IMR-90 (cell line): ENCODE measurements at regions not wholly inside any gene's neighbourhood (a gene's known extent, or its start where the extent isn't known, plus 50 kb on each side); places are given as distances from the start of the nearest gene placed in this dataset.

Experiments
- ATAC-seq: fragments of 200-7000 bp; cut with Tn5 transposase; 2 replicates; pipeline ENCODE4 v1.9.1; 2020; ENCODE audit warnings: low read depth, mild to moderate bottlenecking, moderate library complexity
- BruUV-seq: library from RNA; stranded (reverse); fragments of 400-500 nt; replicated peaks from 2 replicates; lab custom pipeline; 2021; lab: Mats Ljungman, UMichigan
- CTCF ChIA-PET: fragments of 300-600 bp; formaldehyde crosslinking; extraction: SDS; loops from one replicate; lab custom pipeline; 2021; ENCODE audit warnings: antibody characterized with exemption; lab: Yijun Ruan, JAX
- POLR2A ChIA-PET: fragments of 300-600 bp; sonication (Branson Sonifier 250); formaldehyde crosslinking; loops from one replicate; lab custom pipeline; 2022; ENCODE audit warnings: antibody characterized with exemption; ENCODE audit not compliant: unreplicated experiment; lab: Charles Lee
- DNase-seq: peaks from one replicate; pipeline ENCODE4 v3.0.0; 2013
- H2AFZ ChIP-seq: replicated peaks from 2 replicates; pipeline ENCODE3; 2013; ENCODE audit warnings: low read length, mild to moderate bottlenecking; ENCODE audit not compliant: poor library complexity
- H2AK5ac ChIP-seq: 2 replicates; pipeline ENCODE4 v1.6.1; 2013; ENCODE audit warnings: low read depth, low read length, inconsistent platforms
- H2AK9ac ChIP-seq: replicated peaks from 2 replicates; pipeline ENCODE3; 2013; ENCODE audit warnings: mild to moderate bottlenecking, low read depth, low read length, moderate library complexity; ENCODE audit not compliant: poor library complexity
- H2BK120ac ChIP-seq: 2 replicates; pipeline ENCODE4 v1.6.1; 2013; ENCODE audit warnings: low read depth, low read length, inconsistent platforms
- H2BK15ac ChIP-seq: 3 replicates; pipeline ENCODE4 v1.6.1; 2013; ENCODE audit warnings: low read depth, low read length, inconsistent platforms
- H2BK20ac ChIP-seq: 2 replicates; pipeline ENCODE4 v1.6.1; 2013; ENCODE audit warnings: low read depth, mild to moderate bottlenecking, inconsistent platforms, low read length, moderate library complexity
- H2BK5ac ChIP-seq: 2 replicates; pipeline ENCODE4 v1.6.1; 2013; ENCODE audit warnings: mild to moderate bottlenecking, low read depth, low read length, inconsistent platforms; ENCODE audit not compliant: poor library complexity, severe bottlenecking
- H3K14ac ChIP-seq: replicated peaks from 2 replicates; pipeline ENCODE4 v1.6.1; 2013; ENCODE audit warnings: low read depth, low read length, inconsistent platforms
- H3K18ac ChIP-seq: 2 replicates; pipeline ENCODE4 v1.6.1; 2013; ENCODE audit warnings: low read depth, low read length, control low read depth
- H3K23ac ChIP-seq: 2 replicates; pipeline ENCODE4 v1.6.1; 2013; ENCODE audit warnings: low read depth, low read length, inconsistent platforms
- H3K27ac ChIP-seq: 2 replicates; pipeline ENCODE4 v1.5.1; 2013; ENCODE audit warnings: mild to moderate bottlenecking, control low read depth, low read length; ENCODE audit not compliant: insufficient read depth
- H3K27me3 ChIP-seq: 2 replicates; pipeline ENCODE4 v1.6.1; 2013; ENCODE audit warnings: low read length; ENCODE audit not compliant: control insufficient read depth, insufficient read depth
- H3K36me3 ChIP-seq: 2 replicates; pipeline ENCODE4 v1.6.1; 2013; ENCODE audit warnings: low read length, mixed read lengths; ENCODE audit not compliant: control insufficient read depth, insufficient read depth
- H3K4ac ChIP-seq: 2 replicates; pipeline ENCODE4 v1.6.1; 2013; ENCODE audit warnings: low read depth, low read length, inconsistent platforms
- H3K4me1 ChIP-seq: 2 replicates; pipeline ENCODE4 v1.6.1; 2013; ENCODE audit warnings: low read length, mixed read lengths; ENCODE audit not compliant: control insufficient read depth, insufficient read depth
- H3K4me2 ChIP-seq: 2 replicates; pipeline ENCODE4 v1.6.1; 2013; ENCODE audit warnings: low read depth, mild to moderate bottlenecking, control low read depth, low read length, moderate library complexity
- H3K4me3 ChIP-seq: 2 replicates; pipeline ENCODE4 v1.5.1; 2013; ENCODE audit warnings: low read depth, mild to moderate bottlenecking, control low read depth, low read length, moderate library complexity; ENCODE audit not compliant: insufficient read depth
- H3K56ac ChIP-seq: 2 replicates; pipeline ENCODE4 v1.6.1; 2013; ENCODE audit warnings: low read length, inconsistent platforms; ENCODE audit not compliant: insufficient read depth; ENCODE audit errors: extremely low read depth
- H3K79me1 ChIP-seq, 2 experiments: 2 replicates each; pipeline ENCODE4 v1.6.1; 2013; ENCODE audit warnings: low read length in 2 of 2, inconsistent platforms in 1 of 2, low read depth in 1 of 2
- H3K9ac ChIP-seq: 2 replicates; pipeline ENCODE4 v1.6.1; 2013; ENCODE audit warnings: low read depth, low read length, control low read depth
- H3K9me1 ChIP-seq: 2 replicates; pipeline ENCODE4 v1.6.1; 2013; ENCODE audit warnings: low read length, inconsistent platforms; ENCODE audit not compliant: insufficient read depth
- H3K9me3 ChIP-seq: 2 replicates; pipeline ENCODE4 v1.6.1; 2013; ENCODE audit warnings: low read length; ENCODE audit not compliant: control insufficient read depth, insufficient read depth
- H4K20me1 ChIP-seq: 2 replicates; pipeline ENCODE4 v1.6.1; 2013; ENCODE audit warnings: low read length, inconsistent platforms; ENCODE audit not compliant: insufficient read depth
- H4K5ac ChIP-seq: 2 replicates; pipeline ENCODE4 v1.6.1; 2013; ENCODE audit warnings: mild to moderate bottlenecking, low read depth, low read length, control low read depth
- H4K8ac ChIP-seq, 2 experiments: 2 replicates each; pipeline ENCODE4 v1.6.1; 2013; ENCODE audit warnings: low read depth in 2 of 2, low read length in 2 of 2, control low read depth in 1 of 2, inconsistent platforms in 1 of 2
- H4K91ac ChIP-seq: 2 replicates; pipeline ENCODE4 v1.6.1; 2013; ENCODE audit warnings: low read depth, low read length, inconsistent platforms; ENCODE audit not compliant: insufficient read depth
- CHD1 ChIP-seq: IDR thresholded peaks from 2 replicates; pipeline ENCODE4 v1.6.1; 2012; ENCODE audit warnings: low read depth, low read length, improper control_type of control experiment
- MAZ ChIP-seq: IDR thresholded peaks from 2 replicates; pipeline ENCODE4 v1.6.1; 2012; ENCODE audit warnings: low read depth, mild to moderate bottlenecking, low read length, improper control_type of control experiment, moderate library complexity, borderline replicate concordance
- SMC3 ChIP-seq: fragments of 150-350 bp; IDR thresholded peaks from 2 replicates; pipeline ENCODE4 v1.6.1; 2016; ENCODE audit warnings: low read depth, mild to moderate bottlenecking, antibody characterized with exemption, low read length, moderate library complexity
- WGBS, 2 experiments: methylation state at CpG; one replicate each; pipeline versions ENCODE4 v1.1.5 to v1.1.7; 2013; ENCODE audit warnings: missing lambda C conversion rate in 2 of 2; ENCODE audit not compliant: insufficient read length in 1 of 2; ENCODE audit errors: extremely low coverage in 2 of 2; 5-methylcytosine and 5-hydroxymethylcytosine counted together
- dilution Hi-C: fragments of 300-500 bp; cut with HindIII; formaldehyde crosslinking; loops from one replicate; pipeline ENCODE4 v1.14.3; 2018; ENCODE audit warnings: low sequenced_read_pairs; ENCODE audit not compliant: unreplicated experiment
- in situ Hi-C: fragments of 300-500 bp; cut with MboI; formaldehyde crosslinking; loops from 3 replicates; pipeline ENCODE4 v1.14.3; 2019; ENCODE audit warnings: low sequenced_read_pairs, inconsistent platforms, mixed read lengths
- intact Hi-C: fragments of 100-400 bp; cut with micrococcal nuclease; formaldehyde crosslinking; loops from 2 replicates; pipeline ENCODE4 v1.10.0; 2022
- TF ChIP-seq, protein P1 (sequence below): fragments of 150-350 bp; IDR thresholded peaks from 2 replicates; pipeline ENCODE4 v1.6.1; 2016; ENCODE audit warnings: low read depth, mild to moderate bottlenecking, low read length, moderate library complexity, borderline replicate concordance

DNA sequence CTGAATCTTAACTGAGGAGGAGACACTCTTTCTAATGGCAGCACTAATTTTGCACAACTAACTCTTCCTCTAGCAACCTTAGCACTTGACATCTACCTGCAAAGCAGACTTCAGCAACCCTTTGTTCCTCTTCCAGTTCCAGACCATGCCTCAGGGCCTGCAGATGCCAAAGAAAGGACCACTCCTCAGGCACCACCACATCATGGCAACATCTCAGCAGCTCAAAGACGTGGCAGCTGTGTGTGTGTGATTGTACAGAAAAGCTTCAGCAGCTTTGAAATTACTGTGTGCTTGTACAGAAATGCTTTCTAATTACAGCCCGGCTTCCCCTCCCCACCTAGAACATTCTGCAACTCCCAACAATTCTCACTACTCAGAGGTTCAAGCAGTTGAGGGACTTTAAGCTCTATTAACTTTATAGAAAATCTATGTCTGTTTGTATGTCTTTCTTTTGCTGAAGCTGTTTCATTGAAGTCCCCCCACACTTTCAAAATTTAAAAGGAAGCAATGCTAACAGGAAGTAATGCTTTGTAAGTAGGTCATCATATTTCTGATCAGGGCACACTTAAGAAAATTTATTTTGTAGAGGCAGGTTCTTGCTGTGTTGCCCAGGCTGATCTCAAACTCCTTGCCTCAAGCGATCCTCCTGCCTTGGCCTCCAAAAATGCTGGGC, 115.2 kb downstream of the CD47 start:
- Histone ChIP-seq H3K79me1 (no peaks in the 10 kb centered on the region), H2BK5ac (no peak overlapping the region), H3K23ac (no peak overlapping the region), H3K9me3 (no peaks in the 10 kb centered on the region), H4K91ac (no peak overlapping the region), H3K4me3 (no peak overlapping the region), H3K9me1 (no peaks in the 10 kb centered on the region), H3K4me1 (no peaks in the 10 kb centered on the region), H2BK20ac (no peak overlapping the region), H2BK15ac (no peak overlapping the region), H3K18ac (no peak overlapping the region), H2AFZ (no peak overlapping the region), H3K27me3 (peaks cover 16% of the 10 kb centered on the region), H4K5ac (no peak overlapping the region), H4K20me1 (no peaks in the 10 kb centered on the region), H3K36me3 (no peaks in the 10 kb centered on the region), H3K14ac (no peak overlapping the region), H3K27ac (no peak overlapping the region), H3K9ac (no peak overlapping the region), H4K8ac (no peak overlapping the region), H3K56ac (no peak overlapping the region), H3K4me2 (no peak overlapping the region), H2AK5ac (no peak overlapping the region), H2BK120ac (no peak overlapping the region), H2AK9ac (no peak overlapping the region), H3K4ac (no peak overlapping the region)
- in situ Hi-C loops: no loop called here
- BruUV-seq: no TSS peak
- ATAC-seq: no peak
- TF ChIP-seq SMC3 (no peak), MAZ (no peak), CHD1 (no peak)
- TF ChIP-seq, protein P1, sequence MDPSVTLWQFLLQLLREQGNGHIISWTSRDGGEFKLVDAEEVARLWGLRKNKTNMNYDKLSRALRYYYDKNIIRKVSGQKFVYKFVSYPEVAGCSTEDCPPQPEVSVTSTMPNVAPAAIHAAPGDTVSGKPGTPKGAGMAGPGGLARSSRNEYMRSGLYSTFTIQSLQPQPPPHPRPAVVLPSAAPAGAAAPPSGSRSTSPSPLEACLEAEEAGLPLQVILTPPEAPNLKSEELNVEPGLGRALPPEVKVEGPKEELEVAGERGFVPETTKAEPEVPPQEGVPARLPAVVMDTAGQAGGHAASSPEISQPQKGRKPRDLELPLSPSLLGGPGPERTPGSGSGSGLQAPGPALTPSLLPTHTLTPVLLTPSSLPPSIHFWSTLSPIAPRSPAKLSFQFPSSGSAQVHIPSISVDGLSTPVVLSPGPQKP: no peak
- no peak for DNase-seq
- WGBS, 2 experiments: no CpG with 5 or more reads among the region's 3 CpGs
- ChIA-PET CTCF (no interaction called here), POLR2A (no interaction called here)
- dilution Hi-C loops: no loop called here
- intact Hi-C loops: no loop called here
